ENCODE measurements at regions not wholly inside any gene's neighbourhood (a gene's known extent, or its start where the extent isn't known, plus 50 kb on each side); places are given as distances from the start of the nearest gene placed in this dataset.

GRCh38 chr1:198865319-198865718, 226.5 kb downstream of the PTPRC start:
- no peak for TF ChIP-seq CTCF (IDR thresholded peaks at IDR 0.05)
- no peak for TF ChIP-seq POLR2A (IDR thresholded peaks at IDR 0.05)
